Hypothalamus (tissue), 51 donors: ENCODE measurements at regions not wholly inside any gene's neighbourhood (a gene's known extent, or its start where the extent isn't known, plus 50 kb on each side); places are given as distances from the start of the nearest gene placed in this dataset.
"Not testable (repeated sequence)": the region's sequence is repeated elsewhere in the genome, so short reads cannot be mapped to it uniquely, and the experiment has no call there.

Experiments used
- DNase-seq, 51 donors: peaks; one replicate each; lab custom pipeline; 2025; lab: John Stamatoyannopoulos, UW

- DNase-seq, result not testable (repeated sequence)
These were observed 174.8 kb downstream of the COL12A1 start for GRCh38 chr6:75031102-75031501.

DNA sequence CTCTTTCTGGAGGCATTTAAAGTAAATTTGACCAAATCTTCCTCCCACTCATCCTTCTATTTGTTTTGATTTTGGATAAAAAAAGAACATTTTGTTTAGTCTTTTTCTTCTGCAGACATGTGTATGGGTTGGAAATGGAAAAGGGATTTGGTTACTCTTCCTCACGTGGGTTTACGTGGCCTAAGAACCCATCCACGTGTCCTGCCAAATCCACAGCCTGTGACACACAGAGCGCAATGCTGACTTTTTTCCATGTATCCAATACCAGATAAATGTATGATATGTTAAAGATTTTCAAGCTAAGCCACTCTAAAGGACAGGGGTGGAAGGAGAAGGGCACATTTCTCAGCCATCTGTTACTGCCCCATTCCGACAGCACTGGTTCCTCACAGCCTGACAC is 176.5 kb downstream of the COL12A1 start:
- DNase-seq, result no peak

- no peak for DNase-seq
These were observed 180.5 kb downstream of the COL12A1 start for GRCh38 chr6:75025371-75025770.

DNA sequence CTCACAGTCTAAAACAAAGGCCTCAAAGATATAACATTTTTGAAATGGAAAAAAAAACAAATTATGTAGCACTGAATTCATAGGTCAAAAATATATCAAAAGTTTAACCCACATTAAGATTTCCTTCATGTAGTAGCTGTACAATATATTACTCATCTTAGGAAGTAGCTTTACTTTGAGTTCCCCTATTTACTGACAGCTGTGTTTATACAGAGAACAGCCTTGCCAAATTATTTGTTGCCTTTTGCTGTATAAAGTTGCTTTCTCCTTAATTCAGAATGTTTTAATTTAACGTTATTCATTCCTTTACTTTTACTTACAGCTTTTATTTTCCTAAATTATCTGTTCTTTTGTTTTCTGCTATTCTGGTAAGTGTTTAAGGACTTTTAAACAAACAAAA is 181.0 kb downstream of the COL12A1 start:
- no peak for DNase-seq

DNA sequence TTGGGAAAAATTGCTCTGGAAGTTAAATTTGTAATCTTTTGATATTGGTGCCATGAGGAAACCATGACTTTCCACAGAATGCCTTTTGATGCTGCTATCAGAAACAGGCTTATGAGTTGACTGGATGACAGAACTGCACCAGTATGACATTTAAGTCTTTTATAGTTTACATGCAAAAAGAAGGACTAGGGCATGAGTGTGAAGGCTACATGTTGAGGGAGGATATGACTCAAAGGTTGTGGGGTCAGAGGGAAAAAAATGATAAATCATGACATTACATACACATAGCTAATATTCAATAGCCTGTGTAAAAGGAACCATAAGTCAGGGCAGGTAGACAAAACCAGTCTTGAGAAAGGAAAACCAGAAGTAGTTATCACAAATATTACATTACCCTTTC is 182.2 kb downstream of the COL12A1 start:
- DNase-seq, result no peak

DNA sequence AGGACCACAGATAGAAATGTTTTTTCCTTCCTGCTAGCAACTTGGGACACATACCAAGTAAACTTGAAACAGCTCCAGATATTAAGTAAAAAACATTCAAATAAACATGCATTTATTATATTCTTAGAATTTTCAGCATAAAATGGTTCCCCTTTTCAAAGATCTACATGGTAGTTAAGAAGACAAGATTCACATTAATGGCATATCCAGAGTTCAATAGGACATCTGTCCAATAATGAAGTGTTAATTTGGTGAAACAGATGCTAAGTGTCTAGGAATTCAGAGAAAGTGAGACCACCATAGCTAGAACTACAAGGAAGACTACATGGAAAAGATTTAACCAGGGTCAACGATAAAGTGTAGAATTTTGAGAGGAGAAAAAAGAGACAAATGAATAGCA is 184.9 kb downstream of the COL12A1 start:
- DNase-seq, result no peak

DNA sequence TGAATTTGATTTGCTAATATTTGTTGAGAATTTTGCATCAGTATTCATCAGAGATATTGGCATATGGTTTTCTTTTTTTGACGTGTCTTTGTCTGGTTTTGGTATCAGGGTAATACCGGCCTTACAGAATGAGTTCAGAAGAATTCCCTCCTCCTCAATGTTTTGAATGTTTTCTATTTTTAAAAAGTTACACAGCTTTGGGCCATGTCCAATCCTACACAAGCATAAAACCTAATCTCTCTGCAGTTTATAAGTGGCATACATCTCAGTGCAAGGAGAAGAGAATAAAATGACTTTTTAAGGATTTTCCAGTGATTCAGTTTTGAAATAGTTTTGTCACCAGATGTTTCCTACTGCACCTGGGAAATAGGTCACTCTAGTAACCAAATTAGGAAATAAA is 185.5 kb downstream of the COL12A1 start:
- no peak for DNase-seq

- DNase-seq, result no peak
These were observed 193.8 kb downstream of the COL12A1 start for GRCh38 chr6:75012018-75012417.

- not testable (repeated sequence) for DNase-seq
These were observed 201.9 kb downstream of the COL12A1 start for GRCh38 chr6:75003984-75004383.

- DNase-seq, result no peak
These were observed 208.2 kb downstream of the COL12A1 start for GRCh38 chr6:74997646-74998045.

DNA sequence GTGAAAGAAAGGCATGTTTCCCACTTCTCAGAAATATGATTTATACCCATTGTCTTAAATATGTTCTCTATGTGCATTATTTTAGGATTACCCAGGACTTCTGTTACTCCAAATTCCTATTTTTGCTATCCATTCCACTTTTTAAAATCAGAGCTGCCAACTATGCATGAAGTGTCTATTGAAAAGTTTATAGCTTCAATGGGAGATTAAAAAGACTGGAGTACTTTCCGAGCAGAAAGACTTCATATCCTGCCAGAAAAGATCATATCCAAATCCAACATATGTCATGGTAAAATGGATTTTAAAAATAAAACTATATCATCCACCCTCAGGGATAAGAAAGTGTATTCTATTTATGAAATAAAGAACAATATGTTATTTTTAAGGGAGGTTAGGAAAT is 212.7 kb downstream of the COL12A1 start:
- DNase-seq, result no peak

GRCh38 chr6:74991573-74992332 is 214.1 kb downstream of the COL12A1 start:
- DNase-seq, result no peak

- no peak for DNase-seq
These were observed 226.6 kb downstream of the COL12A1 start for GRCh38 chr6:74979065-74979766.

- no peak for DNase-seq
These were observed 229.2 kb downstream of the COL12A1 start for GRCh38 chr6:74976701-74977100.

- no peak for DNase-seq
These were observed 229.8 kb downstream of the COL12A1 start for GRCh38 chr6:74976026-74976425.

GRCh38 chr6:74973591-74973990 is 232.3 kb downstream of the COL12A1 start:
- DNase-seq, result no peak

DNA sequence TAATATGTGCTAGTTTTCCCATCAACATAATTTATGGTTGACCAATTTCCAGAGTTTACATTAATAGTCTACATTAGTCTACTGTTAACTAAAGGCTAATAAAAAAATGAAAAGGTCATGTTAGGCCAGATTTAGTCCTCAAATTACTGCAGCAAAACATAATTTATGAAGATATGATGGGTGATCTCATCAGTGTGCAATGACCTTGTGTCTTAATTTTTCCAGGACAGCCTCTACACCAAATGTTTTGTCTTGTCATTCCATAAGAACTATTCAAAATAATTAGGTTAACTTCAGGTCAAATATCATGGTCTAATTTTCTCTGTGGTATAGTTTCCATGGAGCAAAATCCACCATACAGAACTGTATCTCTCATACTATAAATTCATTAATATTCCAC is 234.2 kb downstream of the COL12A1 start:
- no peak for DNase-seq

DNA sequence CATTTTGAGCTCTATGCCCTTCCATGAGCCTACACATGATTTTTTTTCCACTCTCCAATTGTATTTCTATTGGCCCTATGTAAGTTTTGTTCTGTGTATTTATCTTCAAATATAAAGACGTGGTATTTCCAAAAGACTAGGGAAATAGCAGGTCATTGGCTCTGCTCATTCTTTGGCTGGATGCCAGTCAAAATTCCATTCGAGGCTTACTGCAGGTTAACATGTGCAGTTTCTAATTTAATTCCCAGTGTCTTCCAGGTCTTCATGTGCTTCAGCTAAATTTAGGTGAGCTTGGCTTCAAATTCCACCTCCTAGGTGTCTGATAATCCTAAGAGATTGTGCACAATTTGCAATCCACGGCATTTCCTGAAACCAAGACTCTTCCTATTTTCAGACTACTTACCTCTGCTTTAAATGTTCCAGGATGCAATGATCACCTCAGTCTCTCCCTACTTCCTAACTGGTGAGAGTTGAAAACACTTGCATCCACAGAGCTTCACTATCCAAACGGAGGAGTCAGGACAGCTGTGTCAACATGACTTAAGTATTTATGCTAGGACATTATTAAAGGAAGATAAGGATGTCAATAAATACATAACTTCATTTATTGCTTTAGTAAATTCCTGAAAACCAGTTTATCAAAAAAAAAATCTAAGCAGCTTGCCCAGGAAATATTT is 236.1 kb downstream of the COL12A1 start:
- no peak for DNase-seq

- DNase-seq, result no peak
These were observed 238.0 kb downstream of the COL12A1 start for GRCh38 chr6:74967821-74968220.

DNA sequence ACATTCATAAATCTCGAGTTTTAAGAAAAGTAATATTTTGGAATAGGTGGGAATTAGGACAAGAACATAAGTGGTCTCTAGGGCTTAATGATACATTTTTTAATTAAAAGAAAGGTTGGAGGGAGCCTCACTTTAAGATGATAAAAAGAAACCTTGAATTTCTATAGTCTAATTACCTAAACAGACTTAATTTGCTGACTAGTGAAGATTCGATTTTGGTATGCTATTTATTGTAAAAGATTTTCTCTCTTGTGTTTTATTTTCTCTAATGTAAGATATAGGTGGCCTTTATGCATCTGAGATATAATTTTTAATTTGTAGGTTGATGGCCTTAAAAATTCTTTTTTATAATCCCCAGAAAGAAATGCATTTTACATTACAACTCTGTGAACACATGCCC is 239.1 kb downstream of the COL12A1 start:
- no peak for DNase-seq

- no peak for DNase-seq
These were observed 240.9 kb downstream of the COL12A1 start for GRCh38 chr6:74964871-74965441.
